ENCODE measurements at regions not wholly inside any gene's neighbourhood (a gene's known extent, or its start where the extent isn't known, plus 50 kb on each side); places are given as distances from the start of the nearest gene placed in this dataset.
"Not testable (repeated sequence)": the region's sequence is repeated elsewhere in the genome, so short reads cannot be mapped to it uniquely, and the experiment has no call there.

GRCh38 chr3:14272041-14272958 lies 93.7 kb downstream of the LSM3 start:
- peak overlapping the region; percentile 98 for H3K27ac Mint-ChIP-seq
- DNase-seq (ENCODE audit: low spot score) (peak; percentile 53), ATAC-seq (peak; percentile 69)
- not testable (repeated sequence) for H3K36me3 Mint-ChIP-seq, H3K4me3 Mint-ChIP-seq
- 0 out of 2 replicates have a peak, but pooled peaks have one; percentile 15 for TF ChIP-seq SP1 (CRISPR knock-in tag; conservative IDR thresholded peaks at IDR 0.05)
- TF ChIP-seq ZNF121 (CRISPR knock-in tag; IDR thresholded peaks at IDR 0.05): peak; percentile 100
- TF ChIP-seq ZNF423 (CRISPR knock-in tag; IDR thresholded peaks at IDR 0.05): peak; percentile 37; the same call in 1 of the 2 replicates
- TF ChIP-seq IRF1 (CRISPR knock-in tag; IDR thresholded peaks at IDR 0.05): peak; percentile 75; the same call in 1 of the 2 replicates
- 0 out of 2 replicates have a peak, but pooled peaks have one; percentile 13 for TF ChIP-seq NFATC4 (CRISPR knock-in tag; IDR thresholded peaks at IDR 0.05)
- 0 out of 2 replicates have a peak, but pooled peaks have one; percentile 32 for TF ChIP-seq ZNF671 (CRISPR knock-in tag; IDR thresholded peaks at IDR 0.05)
- peak; percentile 81; the same call in 1 of the 2 replicates for TF ChIP-seq ZSCAN18 (CRISPR knock-in tag; IDR thresholded peaks at IDR 0.05)
- 0 out of 2 replicates have a peak, but pooled peaks have one; percentile 20 for TF ChIP-seq PRRX2 (CRISPR knock-in tag; IDR thresholded peaks at IDR 0.05)
- peak; percentile 81 for TF ChIP-seq GTF2I (CRISPR knock-in tag; conservative IDR thresholded peaks at IDR 0.05)
- TF ChIP-seq ZNF396 (CRISPR knock-in tag; IDR thresholded peaks at IDR 0.05; ENCODE audit: borderline replicate concordance): peak; percentile 90; the same call in 1 of the 2 replicates
- POLR2A ChIA-PET: interaction anchor here (0.6 to 1.3 kb wide), 2 partner anchors 130 to 262 kb away, joined by 3 to 4 read pairs; partner anchors contain the start of gene SLC6A6
- peaks cover 10% of the 10 kb centered on the region for H3K9me3 Mint-ChIP-seq
- H3K27me3 Mint-ChIP-seq (ENCODE audit: low read depth): peaks cover 11% of the 10 kb centered on the region
- H3K4me1 Mint-ChIP-seq: peaks cover 72% of the 10 kb centered on the region
- CTCF ChIA-PET: interaction anchor here (1.0 to 1.4 kb wide), 5 partner anchors 11 to 161 kb away, joined by 3 to 4 read pairs (median 3); partner anchors contain the start of gene SLC6A6

- DNase-seq (ENCODE audit: low spot score); H3K36me3 Mint-ChIP-seq; H3K4me3 Mint-ChIP-seq: not testable (repeated sequence)
- ChIA-PET CTCF (interaction anchor here (1.0 to 1.4 kb wide), 4 partner anchors 11 to 129 kb away, joined by 3 to 4 read pairs (median 4); partner anchors contain the start of gene SLC6A6), POLR2A (interaction anchor here (0.6 kb wide), 1 partner anchor 261 kb away, joined by 3 read pairs; no protein-coding TSS in a partner anchor)
- H3K4me1 Mint-ChIP-seq: peaks cover 72% of the 10 kb centered on the region
- H3K27me3 Mint-ChIP-seq (ENCODE audit: low read depth): peaks cover 11% of the 10 kb centered on the region
- peak; percentile 38 for ATAC-seq
- H3K9me3 Mint-ChIP-seq: peaks cover 10% of the 10 kb centered on the region
- peak overlapping the region; percentile 98 for H3K27ac Mint-ChIP-seq
These were observed 94.4 kb downstream of the LSM3 start for GRCh38 chr3:14272959-14273560.

- Mint-ChIP-seq H3K4me1 (peaks cover 82% of the 10 kb centered on the region), H3K9me3 (peaks cover 5% of the 10 kb centered on the region), H3K36me3 (peaks cover 4% of the 10 kb centered on the region; the same call in 1 of the 2 replicates), H3K4me3 (no peak overlapping the region), H3K27ac (peak overlapping the region; percentile 98), H3K27me3 (ENCODE audit: low read depth) (peaks cover 2% of the 10 kb centered on the region)
- ATAC-seq (no peak), DNase-seq (ENCODE audit: low spot score) (no peak)
- CTCF ChIA-PET: interaction anchor here (0.7 to 1.1 kb wide), 2 partner anchors 118 to 194 kb away, joined by 3 read pairs; no protein-coding TSS in a partner anchor
- POLR2A ChIA-PET: no interaction called here
- TF ChIP-seq NFATC4 (CRISPR knock-in tag; IDR thresholded peaks at IDR 0.05): 0 out of 2 replicates have a peak, but pooled peaks have one; percentile 42
- no peak for TF ChIP-seq ESRRA (CRISPR knock-in tag; IDR thresholded peaks at IDR 0.05; ENCODE audit: borderline replicate concordance)
These were observed 95.4 kb downstream of the LSM3 start for GRCh38 chr3:14273901-14274611.

- DNase-seq (ENCODE audit: low spot score) (no peak), ATAC-seq (no peak)
- H3K4me1 Mint-ChIP-seq: peaks cover 85% of the 10 kb centered on the region
- no peak overlapping the region for H3K4me3 Mint-ChIP-seq
- 0 out of 2 replicates have a peak overlapping the region, but pooled peaks have one; percentile 98 for H3K27ac Mint-ChIP-seq
- no peaks in the 10 kb centered on the region for H3K9me3 Mint-ChIP-seq
- H3K36me3 Mint-ChIP-seq: no peaks in the 10 kb centered on the region
- no peaks in the 10 kb centered on the region for H3K27me3 Mint-ChIP-seq (ENCODE audit: low read depth)
- POLR2A ChIA-PET: no interaction called here
- CTCF ChIA-PET: interaction anchor here (0.7 to 2.5 kb wide), 3 partner anchors 71 to 194 kb away, joined by 3 to 15 read pairs (median 3); no protein-coding TSS in a partner anchor
- TF ChIP-seq CREB1 (CRISPR knock-in tag; IDR thresholded peaks at IDR 0.05): no peak
- TF ChIP-seq RELA (CRISPR knock-in tag; IDR thresholded peaks at IDR 0.05; ENCODE audit: borderline replicate concordance): no peak
- no peak for TF ChIP-seq ZSCAN18 (CRISPR knock-in tag; IDR thresholded peaks at IDR 0.05)
- no peak for TF ChIP-seq KAT7 (CRISPR knock-in tag; IDR thresholded peaks at IDR 0.05; ENCODE audit: borderline replicate concordance)
- TF ChIP-seq ZMAT4 (CRISPR knock-in tag; IDR thresholded peaks at IDR 0.05): no peak
- no peak for TF ChIP-seq ERG (CRISPR knock-in tag; IDR thresholded peaks at IDR 0.05)
These were observed 96.0 kb downstream of the LSM3 start for GRCh38 chr3:14274612-14274936.

All from WTC11 (cell line).